Lung (tissue), 11 donors: ENCODE measurements at regions not wholly inside any gene's neighbourhood (a gene's known extent, or its start where the extent isn't known, plus 50 kb on each side); places are given as distances from the start of the nearest gene placed in this dataset.

ENCODE experiments used
- ATAC-seq: fragments of 200-7000 bp; cut with Tn5 transposase; one replicate; pipeline ENCODE4 v1.9.1; 2020; ENCODE audit warnings: moderate number of reproducible peaks; ENCODE audit not compliant: insufficient read depth, low FRiP score
- DNase-seq, 3 donors: peaks; one replicate each; pipeline ENCODE4 v3.0.0-alpha.2; 2013 to 2017
- H3K27ac ChIP-seq, 2 donors: one replicate each; pipeline ENCODE4 v1.5.1; 2013; ENCODE audit warnings: mild to moderate bottlenecking in 2 of 2, moderate library complexity in 2 of 2, control low read depth in 1 of 2, inconsistent platforms in 1 of 2, low read depth in 1 of 2, low read length in 1 of 2
- H3K27me3 ChIP-seq, 3 donors: one replicate each; pipeline ENCODE4 v1.5.1; 2013; ENCODE audit warnings: low read length in 2 of 3; ENCODE audit not compliant: control insufficient read depth in 3 of 3, insufficient read depth in 3 of 3
- H3K36me3 ChIP-seq, 4 donors: one replicate each; pipeline ENCODE4 v1.5.1; 2013; ENCODE audit warnings: low read length in 4 of 4, mild to moderate bottlenecking in 1 of 4, moderate library complexity in 1 of 4; ENCODE audit not compliant: control insufficient read depth in 4 of 4, insufficient read depth in 4 of 4
- H3K4me1 ChIP-seq, 5 donors: one replicate each; pipeline ENCODE4 v1.5.1; 2013; ENCODE audit warnings: low read length in 5 of 5, mild to moderate bottlenecking in 2 of 5, moderate library complexity in 1 of 5; ENCODE audit not compliant: control insufficient read depth in 5 of 5, insufficient read depth in 5 of 5
- H3K4me3 ChIP-seq: one replicate; pipeline ENCODE4 v1.5.1; 2013; ENCODE audit warnings: mild to moderate bottlenecking, control low read depth, moderate library complexity
- H3K9ac ChIP-seq, 2 donors: one replicate each; pipeline ENCODE4 v1.5.1; 2013; ENCODE audit warnings: low read length in 2 of 2, control low read depth in 1 of 2; ENCODE audit not compliant: insufficient read depth in 1 of 2
- H3K9me3 ChIP-seq, 4 donors: one replicate each; pipeline ENCODE4 v1.5.1; 2013; ENCODE audit warnings: low read length in 3 of 4, mild to moderate bottlenecking in 1 of 4, moderate library complexity in 1 of 4; ENCODE audit not compliant: control insufficient read depth in 4 of 4, insufficient read depth in 3 of 4
- WGBS, 2 donors: extraction: QIAGEN DNeasy Blood & Tissue Kit; methylation state at CpG; one replicate each; pipeline ENCODE4 v1.1.7; 2013; 5-methylcytosine and 5-hydroxymethylcytosine counted together
- TF ChIP-seq, protein P1 (sequence below): IDR thresholded peaks from 2 replicates; pipeline ENCODE4 v1.5.1; 2012; ENCODE audit warnings: mild to moderate bottlenecking; ENCODE audit errors: control extremely low read depth, extremely low read depth
- donor health status: control.
- donor health status: control.
- donor health status: Bipolar disorder and iron deficiency.
- donor health status: healthy.
- donor health status: DM: yes; HTN: yes; CAD: no.

DNA sequence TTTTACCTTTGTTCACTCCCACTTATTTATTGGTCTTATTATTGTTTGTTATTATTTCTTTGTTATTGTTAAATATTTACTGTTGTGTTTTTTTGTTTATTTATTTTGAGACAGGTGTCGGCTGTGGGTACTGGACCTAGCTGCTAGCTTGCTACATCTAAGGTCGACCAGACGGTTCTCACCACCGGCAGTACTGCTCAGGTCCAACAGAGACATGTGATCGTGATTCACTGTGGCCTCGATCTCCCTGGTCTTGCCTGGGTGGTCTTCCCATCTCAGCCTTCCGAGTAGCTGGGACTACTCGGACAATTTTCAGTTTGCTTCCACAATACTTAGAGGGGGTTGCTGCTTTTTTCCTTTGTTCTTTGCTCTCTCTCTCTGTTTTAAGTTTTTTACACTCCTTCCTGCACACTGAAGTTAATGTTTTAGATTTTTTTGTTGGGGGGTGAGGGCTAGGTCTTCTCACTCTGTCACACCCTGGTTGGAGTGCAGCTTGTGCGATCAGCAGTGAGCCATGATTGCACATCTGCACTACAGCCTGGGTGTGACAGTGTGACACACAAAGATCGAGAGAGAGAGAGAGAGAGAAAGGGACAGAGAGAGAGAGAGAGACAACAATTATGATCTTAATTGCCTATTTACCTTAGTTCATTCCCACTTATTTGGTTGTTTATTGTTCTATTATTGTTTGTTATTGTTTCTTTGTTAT lies 1432.4 kb downstream of the UQCRFS1 start:
- DNase-seq, result no peak
- TF ChIP-seq, protein P1, sequence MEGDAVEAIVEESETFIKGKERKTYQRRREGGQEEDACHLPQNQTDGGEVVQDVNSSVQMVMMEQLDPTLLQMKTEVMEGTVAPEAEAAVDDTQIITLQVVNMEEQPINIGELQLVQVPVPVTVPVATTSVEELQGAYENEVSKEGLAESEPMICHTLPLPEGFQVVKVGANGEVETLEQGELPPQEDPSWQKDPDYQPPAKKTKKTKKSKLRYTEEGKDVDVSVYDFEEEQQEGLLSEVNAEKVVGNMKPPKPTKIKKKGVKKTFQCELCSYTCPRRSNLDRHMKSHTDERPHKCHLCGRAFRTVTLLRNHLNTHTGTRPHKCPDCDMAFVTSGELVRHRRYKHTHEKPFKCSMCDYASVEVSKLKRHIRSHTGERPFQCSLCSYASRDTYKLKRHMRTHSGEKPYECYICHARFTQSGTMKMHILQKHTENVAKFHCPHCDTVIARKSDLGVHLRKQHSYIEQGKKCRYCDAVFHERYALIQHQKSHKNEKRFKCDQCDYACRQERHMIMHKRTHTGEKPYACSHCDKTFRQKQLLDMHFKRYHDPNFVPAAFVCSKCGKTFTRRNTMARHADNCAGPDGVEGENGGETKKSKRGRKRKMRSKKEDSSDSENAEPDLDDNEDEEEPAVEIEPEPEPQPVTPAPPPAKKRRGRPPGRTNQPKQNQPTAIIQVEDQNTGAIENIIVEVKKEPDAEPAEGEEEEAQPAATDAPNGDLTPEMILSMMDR, result no peak
- ATAC-seq, result no peak
- Histone ChIP-seq H3K27ac (no peak overlapping the region), H3K27me3 (no peaks in the 10 kb centered on the region), H3K9me3 (peaks cover 0 to 15% (median 7%) of the 10 kb centered on the region in 4 donors), H3K36me3 (peaks cover 0 to 12% (median 2%) of the 10 kb centered on the region in 4 donors), H3K4me1 (no peaks in the 10 kb centered on the region), H3K9ac (no peak overlapping the region), H3K4me3 (no peak overlapping the region)
- WGBS, 2 donors, result 65 to 97% methylated on average over 10 of the region's 10 CpGs

DNA sequence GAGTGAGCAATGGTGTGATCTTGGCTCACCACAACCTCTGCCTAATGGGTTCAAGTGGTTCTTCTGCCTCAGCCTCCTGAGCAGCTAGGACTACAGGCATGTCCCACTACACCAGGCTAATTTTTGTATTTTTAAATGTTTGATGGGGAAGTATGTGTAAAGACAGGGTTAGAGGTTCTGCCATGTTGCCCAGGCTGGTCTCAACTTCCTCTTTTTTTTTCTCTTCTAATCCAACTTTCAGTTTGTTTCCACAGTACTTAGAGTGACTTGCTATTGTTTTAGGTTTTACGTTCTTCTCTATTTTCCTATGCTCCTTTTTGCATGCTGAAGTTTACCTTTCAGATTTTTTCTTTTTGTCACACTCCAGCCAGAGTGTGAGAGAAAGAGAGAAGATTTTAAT lies 1433.0 kb downstream of the UQCRFS1 start:
- ATAC-seq (no peak), DNase-seq (no peak)
- Histone ChIP-seq H3K9me3 (peaks cover 0 to 17% (median 8%) of the 10 kb centered on the region in 4 donors), H3K36me3 (peaks cover 0 to 14% (median 3%) of the 10 kb centered on the region in 4 donors), H3K4me3 (no peak overlapping the region), H3K9ac (no peak overlapping the region), H3K27ac (no peak overlapping the region), H3K27me3 (no peaks in the 10 kb centered on the region), H3K4me1 (no peaks in the 10 kb centered on the region)
- WGBS, 2 donors, result 36 to 66% methylated on average over 1 of the region's 1 CpG
- TF ChIP-seq, protein P1, result no peak

DNA sequence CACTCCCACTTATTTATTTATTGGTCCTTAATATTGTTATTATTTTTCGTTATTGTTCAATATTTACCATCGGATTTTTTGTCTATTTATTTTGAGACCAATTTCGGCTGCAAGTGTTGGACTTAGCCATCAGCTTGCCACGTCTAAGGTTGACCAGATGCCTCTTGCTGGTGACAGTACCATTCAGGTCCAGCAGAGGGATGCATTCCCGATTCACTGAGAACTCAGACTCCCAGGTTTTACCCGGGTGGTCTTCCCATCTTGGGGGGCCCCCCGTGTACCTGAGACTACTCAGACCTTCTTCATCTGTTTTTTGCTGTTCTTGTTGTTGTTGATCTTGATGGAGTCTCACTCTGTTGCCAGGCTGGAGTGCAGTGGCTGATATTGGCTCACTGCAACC lies 1435.2 kb downstream of the UQCRFS1 start:
- TF ChIP-seq, protein P1, result no peak
- no peak for DNase-seq
- 95 to 96% methylated on average over 7 of the region's 7 CpGs for whole genome bisulfite sequencing, 2 donors
- ATAC-seq, result no peak
- no peak overlapping the region for H3K9ac ChIP-seq
- H3K4me1 ChIP-seq, result no peaks in the 10 kb centered on the region
- peaks cover 0 to 31% (median 19%) of the 10 kb centered on the region in 4 donors for H3K9me3 ChIP-seq
- H3K27ac ChIP-seq, result no peak overlapping the region
- no peaks in the 10 kb centered on the region for H3K27me3 ChIP-seq
- no peak overlapping the region for H3K4me3 ChIP-seq
- H3K36me3 ChIP-seq, result peaks cover 0 to 19% (median 6%) of the 10 kb centered on the region in 4 donors

DNA sequence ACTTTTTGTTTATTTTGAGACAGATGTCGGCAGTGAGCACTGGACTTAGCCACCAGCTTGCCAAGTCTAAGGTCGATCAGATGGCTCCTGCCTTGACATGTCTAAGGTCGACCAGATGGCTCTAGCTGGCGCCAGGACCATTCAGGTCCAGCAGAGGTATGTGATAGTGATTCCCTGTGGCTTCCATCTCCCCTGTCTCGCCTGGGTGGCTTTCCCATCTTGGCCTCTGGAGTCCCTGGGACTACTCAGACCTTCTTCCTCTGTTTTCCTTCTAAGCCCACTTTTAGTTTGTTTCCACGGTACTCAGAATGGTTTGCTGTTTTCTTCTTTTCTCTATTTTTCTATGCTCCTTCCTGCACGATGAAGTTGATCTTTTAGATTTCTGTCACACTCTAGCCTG lies 1435.7 kb downstream of the UQCRFS1 start:
- Histone ChIP-seq H3K9ac (no peak overlapping the region), H3K4me1 (no peaks in the 10 kb centered on the region), H3K4me3 (no peak overlapping the region), H3K27ac (no peak overlapping the region), H3K36me3 (peaks cover 0 to 21% (median 6%) of the 10 kb centered on the region in 4 donors), H3K9me3 (peaks cover 0 to 36% (median 21%) of the 10 kb centered on the region in 4 donors), H3K27me3 (no peaks in the 10 kb centered on the region)
- TF ChIP-seq, protein P1, result no peak
- DNase-seq (no peak), ATAC-seq (no peak)
- WGBS, 2 donors, result 97 to 98% methylated on average over 7 of the region's 7 CpGs
